Epithelial cell of proximal tubule (primary cell): ENCODE measurements at regions not wholly inside any gene's neighbourhood (a gene's known extent, or its start where the extent isn't known, plus 50 kb on each side); places are given as distances from the start of the nearest gene placed in this dataset.
"Not testable (repeated sequence)": the region's sequence is repeated elsewhere in the genome, so short reads cannot be mapped to it uniquely, and the experiment has no call there.

Experiments used
- DNase-seq: peaks from one replicate; pipeline ENCODE4 v3.0.0-alpha.2; 2011; ENCODE audit warnings: low read depth
- H3K4me3 ChIP-seq: 2 replicates; pipeline ENCODE4 v1.5.1; 2011; ENCODE audit warnings: low read depth, mild to moderate bottlenecking, low read length
- TF ChIP-seq, protein P1 (sequence below): conservative IDR thresholded peaks from 2 replicates; pipeline ENCODE4 v1.5.1; 2012; ENCODE audit warnings: low read depth, mild to moderate bottlenecking, low read length

DNA sequence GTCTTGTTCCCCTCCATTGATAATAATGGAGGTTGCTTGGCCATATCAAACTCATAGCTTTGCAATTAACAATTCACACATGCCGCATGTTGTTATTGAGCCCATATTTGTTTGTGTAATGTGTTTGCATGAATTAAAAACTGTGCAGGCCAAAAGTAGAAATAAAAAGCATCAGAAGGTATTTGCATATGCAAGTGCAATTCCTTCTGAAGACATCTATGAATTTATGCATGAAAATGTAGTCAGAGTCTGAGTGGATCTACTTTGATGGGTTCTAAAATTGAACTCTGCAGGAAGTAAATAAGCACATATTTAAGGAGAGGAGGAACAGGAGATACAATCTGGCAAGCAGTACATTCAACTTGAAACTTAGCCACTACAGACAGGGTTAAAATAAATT lies 1004.6 kb upstream of the WWC1 start:
- DNase-seq = no peak
- TF ChIP-seq, protein P1, sequence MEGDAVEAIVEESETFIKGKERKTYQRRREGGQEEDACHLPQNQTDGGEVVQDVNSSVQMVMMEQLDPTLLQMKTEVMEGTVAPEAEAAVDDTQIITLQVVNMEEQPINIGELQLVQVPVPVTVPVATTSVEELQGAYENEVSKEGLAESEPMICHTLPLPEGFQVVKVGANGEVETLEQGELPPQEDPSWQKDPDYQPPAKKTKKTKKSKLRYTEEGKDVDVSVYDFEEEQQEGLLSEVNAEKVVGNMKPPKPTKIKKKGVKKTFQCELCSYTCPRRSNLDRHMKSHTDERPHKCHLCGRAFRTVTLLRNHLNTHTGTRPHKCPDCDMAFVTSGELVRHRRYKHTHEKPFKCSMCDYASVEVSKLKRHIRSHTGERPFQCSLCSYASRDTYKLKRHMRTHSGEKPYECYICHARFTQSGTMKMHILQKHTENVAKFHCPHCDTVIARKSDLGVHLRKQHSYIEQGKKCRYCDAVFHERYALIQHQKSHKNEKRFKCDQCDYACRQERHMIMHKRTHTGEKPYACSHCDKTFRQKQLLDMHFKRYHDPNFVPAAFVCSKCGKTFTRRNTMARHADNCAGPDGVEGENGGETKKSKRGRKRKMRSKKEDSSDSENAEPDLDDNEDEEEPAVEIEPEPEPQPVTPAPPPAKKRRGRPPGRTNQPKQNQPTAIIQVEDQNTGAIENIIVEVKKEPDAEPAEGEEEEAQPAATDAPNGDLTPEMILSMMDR = no peak
- no peak overlapping the region for H3K4me3 ChIP-seq

DNA sequence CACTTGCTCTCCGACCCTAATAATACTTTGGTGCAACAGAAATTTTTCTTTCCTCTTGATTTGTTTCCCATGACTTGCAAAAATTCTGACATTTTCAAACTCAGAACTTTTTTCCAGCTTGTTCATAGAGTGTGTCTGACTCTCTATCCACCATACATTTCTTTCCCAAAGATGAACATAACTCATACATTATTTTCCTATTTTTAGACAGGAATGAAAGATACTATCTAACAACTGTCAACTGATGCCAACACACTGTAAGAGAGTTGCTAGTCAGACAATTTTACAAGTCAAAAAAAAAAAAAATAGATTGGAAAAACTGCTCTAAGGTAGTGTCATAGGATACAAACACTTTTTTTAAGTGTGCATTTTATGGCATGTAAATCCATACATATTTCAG lies 1001.0 kb upstream of the WWC1 start:
- TF ChIP-seq, protein P1 = no peak
- H3K4me3 ChIP-seq = no peak overlapping the region

DNA sequence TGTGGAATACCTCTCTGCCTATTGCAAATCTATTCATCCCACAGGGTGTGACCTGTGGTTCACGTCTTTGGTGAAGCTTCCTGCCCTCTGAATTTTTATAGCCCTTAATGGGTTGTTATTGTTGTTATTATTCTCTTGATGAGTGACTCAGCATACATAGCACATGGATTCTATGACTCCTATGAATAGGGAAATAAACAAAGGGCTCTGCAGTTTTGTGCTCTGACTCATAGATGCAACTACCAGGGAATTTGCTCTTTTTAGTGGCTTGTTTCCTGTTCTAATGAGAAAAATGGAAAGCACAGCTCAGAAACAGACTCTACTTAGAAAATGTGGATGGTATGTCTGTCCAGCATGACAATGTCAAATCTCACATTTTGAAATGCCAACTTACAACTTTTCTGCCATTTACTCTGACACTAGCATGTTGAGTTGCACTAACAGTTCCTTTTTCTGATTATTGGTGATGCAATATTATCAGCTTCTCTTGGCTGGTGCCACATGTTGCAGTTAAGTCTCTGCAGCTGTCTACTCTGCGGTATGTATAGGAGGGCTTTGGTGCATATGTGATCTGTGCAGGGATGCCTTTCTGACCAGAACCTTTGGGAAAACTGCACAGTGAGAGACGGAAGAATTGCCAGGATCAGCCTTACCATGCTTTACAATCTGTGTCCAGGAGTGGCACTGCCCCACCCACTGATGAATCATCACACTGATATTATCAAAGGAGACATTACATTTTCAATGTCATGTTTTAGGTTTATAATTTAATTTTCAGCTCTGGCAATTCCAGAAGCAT lies 996.4 kb upstream of the WWC1 start:
- no peak overlapping the region for H3K4me3 ChIP-seq
- peak; percentile 92 for DNase-seq
- TF ChIP-seq, protein P1 = no peak

More for the DNA sequence above, 1001.0 kb upstream of the WWC1 start:
- DNase-seq = no peak

GRCh38 chr5:167295681-167296005 lies 995.8 kb upstream of the WWC1 start:
- no peak overlapping the region for H3K4me3 ChIP-seq
- no peak for DNase-seq
- TF ChIP-seq, protein P1 = no peak

DNA sequence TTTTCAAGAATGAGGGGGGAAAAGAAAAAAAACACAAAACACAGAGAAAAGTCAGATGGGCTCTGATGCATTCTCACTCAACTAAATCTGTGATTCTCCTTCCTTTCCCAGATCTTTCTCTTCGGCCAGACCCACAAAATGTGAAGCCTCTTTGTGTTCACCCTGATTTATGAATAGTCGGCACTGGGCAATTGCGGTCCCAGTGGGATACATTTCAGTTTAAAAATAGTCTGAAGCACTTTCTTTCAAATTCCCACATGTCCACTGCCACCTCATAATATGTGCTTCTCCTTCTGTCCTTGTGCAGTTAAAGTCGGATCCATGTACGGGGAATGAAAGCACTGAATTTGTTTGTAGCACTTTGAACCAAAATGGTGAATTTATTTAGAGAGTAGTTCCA lies 995.4 kb upstream of the WWC1 start:
- no peak for DNase-seq
- TF ChIP-seq, protein P1 = no peak
- H3K4me3 ChIP-seq = no peak overlapping the region

GRCh38 chr5:167296661-167297060 lies 994.8 kb upstream of the WWC1 start:
- no peak for DNase-seq
- H3K4me3 ChIP-seq = no peak overlapping the region
- TF ChIP-seq, protein P1 = no peak

- not testable (repeated sequence) for DNase-seq, H3K4me3 ChIP-seq
These were observed 991.6 kb upstream of the WWC1 start for GRCh38 chr5:167299861-167300260.
